NCI-H748 (cell line): ENCODE measurements at regions not wholly inside any gene's neighbourhood (a gene's known extent, or its start where the extent isn't known, plus 50 kb on each side); places are given as distances from the start of the nearest gene placed in this dataset.
"Not testable (repeated sequence)": the region's sequence is repeated elsewhere in the genome, so short reads cannot be mapped to it uniquely, and the experiment has no call there.

Experiments used
- DNase-seq: peaks from one replicate; lab custom pipeline; 2025; ENCODE audit not compliant: unreplicated experiment; lab: John Stamatoyannopoulos, UW

GRCh38 chr6:870096-870495 lies 177.2 kb upstream of the EXOC2 start:
- DNase-seq = no peak

- DNase-seq = no peak
These were observed 175.3 kb upstream of the EXOC2 start for GRCh38 chr6:868201-868600.

GRCh38 chr6:867378-867777 lies 174.4 kb upstream of the EXOC2 start:
- no peak for DNase-seq

GRCh38 chr6:866316-866715 lies 173.4 kb upstream of the EXOC2 start:
- DNase-seq = no peak

- no peak for DNase-seq
These were observed 172.9 kb upstream of the EXOC2 start for GRCh38 chr6:865846-866245.

- no peak for DNase-seq
These were observed 170.9 kb upstream of the EXOC2 start for GRCh38 chr6:863831-864230.

- DNase-seq = not testable (repeated sequence)
These were observed 170.2 kb upstream of the EXOC2 start for GRCh38 chr6:863127-863526.

- no peak for DNase-seq
These were observed 167.0 kb upstream of the EXOC2 start for GRCh38 chr6:859936-860335.

- DNase-seq = no peak
These were observed 161.6 kb upstream of the EXOC2 start for GRCh38 chr6:854406-855118.

GRCh38 chr6:852216-852615 lies 159.3 kb upstream of the EXOC2 start:
- DNase-seq = not testable (repeated sequence)

- no peak for DNase-seq
These were observed 156.2 kb upstream of the EXOC2 start for GRCh38 chr6:849075-849506.

- DNase-seq = no peak
These were observed 152.6 kb upstream of the EXOC2 start for GRCh38 chr6:845566-845965.

- no peak for DNase-seq
These were observed 152.2 kb upstream of the EXOC2 start for GRCh38 chr6:845101-845500.

GRCh38 chr6:842141-842540 lies 149.2 kb upstream of the EXOC2 start:
- no peak for DNase-seq

- DNase-seq = no peak
These were observed 148.6 kb upstream of the EXOC2 start for GRCh38 chr6:841569-841968.

GRCh38 chr6:839201-839600 lies 146.3 kb upstream of the EXOC2 start:
- no peak for DNase-seq

GRCh38 chr6:837380-837779 lies 144.4 kb upstream of the EXOC2 start:
- no peak for DNase-seq

GRCh38 chr6:836276-836853 lies 143.4 kb upstream of the EXOC2 start:
- no peak for DNase-seq

- no peak for DNase-seq
These were observed 142.7 kb upstream of the EXOC2 start for GRCh38 chr6:835476-836160.

GRCh38 chr6:834866-835265 lies 141.9 kb upstream of the EXOC2 start:
- DNase-seq = no peak

GRCh38 chr6:834190-834589 lies 141.3 kb upstream of the EXOC2 start:
- no peak for DNase-seq

GRCh38 chr6:832804-833203 lies 139.9 kb upstream of the EXOC2 start:
- DNase-seq = not testable (repeated sequence)
